COLO668 (cell line): ENCODE measurements at regions not wholly inside any gene's neighbourhood (a gene's known extent, or its start where the extent isn't known, plus 50 kb on each side); places are given as distances from the start of the nearest gene placed in this dataset.
A peak's percentile ranks its signal among the peaks of the same experiment; 100 is the strongest.
"Not testable (repeated sequence)": the region's sequence is repeated elsewhere in the genome, so short reads cannot be mapped to it uniquely, and the experiment has no call there.

Experiments
- DNase-seq: peaks from one replicate; lab custom pipeline; 2025; ENCODE audit not compliant: unreplicated experiment; lab: John Stamatoyannopoulos, UW

DNA sequence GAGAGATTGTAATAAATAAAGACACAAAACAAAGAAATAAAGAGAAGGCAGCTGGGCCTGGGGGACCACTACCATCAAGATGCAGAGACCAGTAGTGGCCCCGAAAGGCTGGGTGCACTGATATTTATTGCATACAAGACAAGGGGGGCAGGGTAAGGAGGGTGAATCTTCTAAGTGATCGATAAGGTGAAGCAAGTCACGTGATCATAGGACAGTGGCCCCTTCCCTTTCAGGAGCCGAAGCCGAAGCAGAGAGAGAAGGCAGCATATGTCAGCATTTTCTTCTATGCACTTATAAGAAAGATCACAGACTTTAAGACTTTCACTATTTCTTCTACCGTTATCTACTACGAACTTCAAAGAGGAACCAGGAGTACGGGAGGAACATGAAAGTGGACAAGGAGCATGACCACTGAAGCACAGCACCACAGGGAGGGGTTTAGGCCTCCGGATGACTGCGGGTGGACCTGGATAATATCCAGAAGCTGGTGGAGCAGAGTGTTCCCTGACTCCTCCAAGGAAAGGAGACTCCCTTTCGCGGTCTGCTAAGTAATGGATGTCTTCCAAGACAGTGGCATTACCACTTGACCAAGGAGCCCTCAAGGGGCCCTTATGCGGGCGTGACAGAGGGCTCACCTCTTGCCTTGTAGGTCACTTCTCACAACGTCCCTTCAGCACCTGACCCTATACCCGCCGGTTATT, 126.4 kb downstream of the RBM46 start:
- DNase-seq = not testable (repeated sequence)

- no peak for DNase-seq
Observed at GRCh38 chr4:154908168-154908567, 127.1 kb downstream of the RBM46 start.

- no peak for DNase-seq
Observed at GRCh38 chr4:154911097-154911496, 130.0 kb downstream of the RBM46 start.

DNA sequence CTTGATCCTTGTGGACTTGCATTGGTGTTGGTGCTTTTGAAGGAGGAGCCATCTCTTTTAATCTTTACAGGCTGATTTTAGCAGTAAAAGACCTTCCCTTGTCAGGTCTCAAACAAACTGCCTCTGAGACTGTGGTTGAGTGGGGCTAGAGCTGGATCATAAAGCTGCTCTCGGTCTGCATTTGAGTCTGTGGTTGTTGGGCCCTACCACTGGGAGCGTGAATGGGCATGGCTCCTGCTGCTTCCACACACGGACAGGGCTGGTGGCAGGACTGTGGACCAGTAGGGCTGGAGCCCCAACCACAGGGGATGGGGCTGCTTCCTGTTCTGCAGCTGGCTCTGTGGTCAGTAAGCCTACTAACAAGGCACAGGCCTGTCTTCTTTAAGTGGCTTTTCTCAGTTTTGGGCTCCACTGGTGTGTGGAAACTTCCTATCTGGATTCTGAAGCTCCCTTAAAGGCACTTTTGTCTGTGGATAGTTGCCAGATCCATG, 130.6 kb downstream of the RBM46 start:
- DNase-seq = no peak

- DNase-seq = no peak
Observed at GRCh38 chr4:154916068-154916467, 135.0 kb downstream of the RBM46 start.

DNA sequence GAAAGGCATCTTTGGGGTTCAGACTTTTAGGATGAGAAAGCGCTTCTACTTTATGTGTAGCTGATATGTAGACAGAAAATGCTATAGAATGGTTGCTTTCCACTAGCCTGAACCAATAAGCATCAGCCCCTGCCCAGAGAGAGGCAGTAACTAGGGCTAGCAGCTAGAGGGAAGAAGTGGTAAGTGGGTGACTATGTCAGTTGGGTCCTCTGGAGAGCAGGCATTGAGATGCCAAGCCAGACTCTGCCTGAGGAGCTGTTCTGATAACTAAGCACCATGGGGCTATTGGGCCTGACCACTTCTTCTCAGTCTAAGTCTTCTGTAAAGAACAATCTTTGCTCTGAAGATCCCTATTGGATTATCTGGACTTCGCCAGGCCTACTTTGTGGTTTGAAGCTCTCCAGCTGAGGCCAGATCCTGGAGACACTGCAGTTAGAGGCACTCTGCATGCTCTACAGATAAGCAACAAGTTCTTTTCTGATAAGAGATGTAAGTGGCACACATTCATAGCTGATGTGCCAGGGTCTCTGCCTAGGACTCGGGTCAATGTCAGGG, 146.1 kb downstream of the RBM46 start:
- DNase-seq = no peak

- peak; percentile 10 for DNase-seq
Observed at GRCh38 chr4:154928640-154929257, 147.7 kb downstream of the RBM46 start.

DNA sequence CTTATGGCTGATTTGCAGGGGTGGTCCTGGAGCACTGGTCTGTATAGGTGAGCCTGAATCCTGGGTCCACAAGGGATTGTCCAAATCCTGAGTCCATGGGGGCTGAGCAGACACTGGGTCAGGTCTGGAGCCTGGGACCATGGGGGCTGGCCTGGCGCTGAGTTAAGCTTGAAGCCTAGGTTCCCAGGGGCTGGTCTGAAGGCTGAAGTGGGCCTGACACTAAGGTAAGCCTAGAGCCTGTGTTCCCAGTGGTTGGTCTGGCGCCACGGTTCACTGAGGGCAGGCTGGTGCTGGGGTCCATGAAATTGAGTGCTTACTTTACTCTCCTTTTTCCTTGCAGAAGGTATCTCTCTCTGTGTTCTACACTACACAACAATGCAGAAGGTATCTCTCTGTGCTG, 155.8 kb downstream of the RBM46 start:
- no peak for DNase-seq

- DNase-seq = no peak
Observed at GRCh38 chr4:154939851-154940250, 158.8 kb downstream of the RBM46 start.

DNA sequence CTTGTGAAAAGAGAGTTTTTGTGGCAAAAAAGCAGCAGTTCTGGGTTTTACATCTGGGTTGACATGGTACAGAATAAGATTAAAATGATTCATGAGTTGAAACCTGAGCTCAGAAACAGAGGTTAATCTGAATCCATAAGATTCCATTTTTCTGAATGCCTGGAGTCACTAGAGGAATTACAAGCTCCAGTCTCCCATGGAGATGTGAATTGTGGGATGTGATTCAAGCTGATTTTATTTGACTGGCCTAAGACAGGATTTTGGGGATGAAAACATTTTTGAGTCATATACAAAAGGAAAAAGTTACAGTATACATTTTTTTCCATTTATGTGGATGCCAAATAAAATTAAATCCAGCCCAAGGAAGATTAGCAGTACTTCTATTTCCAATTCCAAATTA, 161.1 kb downstream of the RBM46 start:
- DNase-seq = no peak

- DNase-seq = no peak
Observed at GRCh38 chr4:154944996-154945395, 163.9 kb downstream of the RBM46 start.

DNA sequence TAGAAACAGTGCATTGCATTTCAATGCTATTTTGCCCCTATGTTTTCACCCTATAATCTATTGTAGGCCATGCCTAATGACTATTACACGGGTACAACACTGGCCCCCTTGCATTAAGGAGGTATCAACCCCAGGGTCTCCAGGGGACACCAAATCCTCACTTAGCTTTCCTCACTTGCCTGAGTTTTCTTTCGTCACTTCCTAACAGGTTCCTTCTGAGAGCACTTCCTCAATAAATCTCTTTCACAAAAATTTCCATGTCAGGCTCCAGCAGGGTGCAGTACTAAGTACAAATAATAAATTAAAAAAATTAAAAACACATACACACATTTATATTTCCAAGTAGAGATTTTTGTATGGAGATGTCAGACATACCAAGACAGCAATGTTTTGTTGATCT, 165.0 kb downstream of the RBM46 start:
- DNase-seq = no peak

DNA sequence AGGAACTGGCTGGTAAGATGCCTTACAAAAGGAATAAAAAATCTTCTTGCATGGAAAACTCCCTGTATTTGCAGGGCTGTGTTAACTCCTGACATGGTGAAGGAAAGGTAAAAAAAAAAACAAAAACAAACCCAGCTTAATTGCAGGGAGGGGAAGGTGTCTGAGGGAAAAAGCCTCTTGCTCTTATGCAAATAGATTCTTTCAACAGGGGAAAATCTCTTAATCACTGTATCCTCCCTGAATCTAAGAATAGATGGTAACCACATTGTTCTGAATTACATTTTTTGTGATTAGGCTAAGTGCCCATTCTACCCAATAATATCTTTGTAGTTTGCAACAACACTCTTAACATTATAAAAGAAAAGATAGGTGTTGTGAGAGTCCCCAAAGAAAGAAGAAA, 172.6 kb downstream of the RBM46 start:
- no peak for DNase-seq

- DNase-seq = no peak
Observed at GRCh38 chr4:154954117-154954516, 173.0 kb downstream of the RBM46 start.

DNA sequence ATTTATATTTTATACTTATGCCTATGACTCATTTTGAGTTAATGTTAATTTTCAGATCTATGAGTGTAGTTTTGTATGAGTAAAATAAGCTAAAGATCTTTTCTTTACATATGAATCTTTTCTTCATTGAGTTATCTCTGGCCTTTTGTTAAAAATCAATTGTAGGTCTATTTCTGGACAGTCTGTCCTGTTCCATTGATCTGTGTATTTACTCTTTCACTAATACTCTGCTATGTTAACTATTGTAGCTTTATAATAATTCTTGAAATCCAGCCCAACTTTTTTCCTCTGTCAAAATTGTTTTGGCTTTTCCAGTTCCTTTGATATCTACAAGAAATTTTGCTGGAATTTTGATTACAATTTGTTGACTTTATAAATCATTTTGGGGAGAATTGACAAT, 177.0 kb downstream of the RBM46 start:
- DNase-seq = no peak

GRCh38 chr4:154958621-154959358, 177.7 kb downstream of the RBM46 start:
- DNase-seq = no peak

GRCh38 chr4:154959756-154960155, 178.7 kb downstream of the RBM46 start:
- no peak for DNase-seq

- no peak for DNase-seq
Observed at GRCh38 chr4:154960476-154960875, 179.4 kb downstream of the RBM46 start.

DNA sequence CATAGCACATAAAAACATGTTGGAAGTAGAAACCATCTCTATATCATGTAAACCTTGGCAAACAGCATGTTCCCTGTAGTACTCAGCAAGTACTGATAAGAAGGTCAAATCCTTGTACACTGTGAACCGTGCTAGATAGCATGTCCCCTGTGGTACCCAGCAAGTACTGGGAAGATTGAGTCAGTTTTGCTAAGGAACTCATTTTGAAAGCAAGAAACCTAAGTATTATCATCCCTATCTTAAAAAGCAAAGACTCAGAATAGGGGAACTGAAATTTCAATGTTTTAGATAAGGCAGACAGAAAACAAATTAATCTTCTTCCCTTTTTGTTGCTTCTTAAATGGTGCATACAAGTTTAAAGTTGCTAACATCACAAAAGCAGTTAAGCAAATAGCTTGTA, 180.2 kb downstream of the RBM46 start:
- no peak for DNase-seq

GRCh38 chr4:154973244-154974035, 192.4 kb downstream of the RBM46 start:
- no peak for DNase-seq

DNA sequence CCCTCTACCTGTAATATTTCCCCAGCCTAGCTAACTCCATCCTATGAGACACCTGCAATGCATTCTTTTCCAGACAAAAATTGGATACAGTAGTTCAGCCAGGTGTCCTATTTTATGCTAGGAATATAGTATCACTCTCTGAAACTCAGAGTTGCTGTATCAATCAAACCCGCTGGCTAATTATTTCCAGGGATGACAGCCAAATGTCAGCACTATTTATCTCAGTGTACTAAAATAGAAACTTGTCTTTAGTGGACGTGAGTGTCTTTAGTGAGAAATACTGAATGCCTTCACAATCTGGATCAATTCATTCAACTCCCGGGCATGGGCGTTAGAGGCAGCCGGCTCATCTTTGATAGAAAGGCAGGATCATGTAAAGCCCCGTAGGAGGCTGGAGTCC, 196.2 kb downstream of the RBM46 start:
- no peak for DNase-seq
